ENCODE measurements at regions not wholly inside any gene's neighbourhood (a gene's known extent, or its start where the extent isn't known, plus 50 kb on each side); places are given as distances from the start of the nearest gene placed in this dataset.

DNA sequence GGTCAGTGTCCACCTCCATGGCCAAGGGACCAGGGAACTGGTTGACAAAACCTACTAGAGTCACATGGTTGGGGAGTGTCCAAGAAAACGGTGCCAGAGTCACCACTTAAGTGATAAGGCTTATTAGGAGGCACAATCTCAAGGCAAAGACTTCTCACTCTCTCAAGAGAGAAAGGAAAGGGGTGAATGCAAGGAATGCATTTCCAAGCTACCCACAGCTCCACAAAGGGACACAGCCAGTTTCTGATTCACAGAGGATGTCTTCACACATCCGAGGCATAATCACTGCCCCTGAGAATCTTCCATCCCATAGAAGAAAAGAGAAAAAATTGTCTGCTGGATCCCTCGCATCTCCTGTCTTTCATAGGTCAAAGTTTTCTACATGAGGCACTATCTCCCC, 269.3 kb downstream of the TNS1 start (continued):
- TF ChIP-seq, protein P1, sequence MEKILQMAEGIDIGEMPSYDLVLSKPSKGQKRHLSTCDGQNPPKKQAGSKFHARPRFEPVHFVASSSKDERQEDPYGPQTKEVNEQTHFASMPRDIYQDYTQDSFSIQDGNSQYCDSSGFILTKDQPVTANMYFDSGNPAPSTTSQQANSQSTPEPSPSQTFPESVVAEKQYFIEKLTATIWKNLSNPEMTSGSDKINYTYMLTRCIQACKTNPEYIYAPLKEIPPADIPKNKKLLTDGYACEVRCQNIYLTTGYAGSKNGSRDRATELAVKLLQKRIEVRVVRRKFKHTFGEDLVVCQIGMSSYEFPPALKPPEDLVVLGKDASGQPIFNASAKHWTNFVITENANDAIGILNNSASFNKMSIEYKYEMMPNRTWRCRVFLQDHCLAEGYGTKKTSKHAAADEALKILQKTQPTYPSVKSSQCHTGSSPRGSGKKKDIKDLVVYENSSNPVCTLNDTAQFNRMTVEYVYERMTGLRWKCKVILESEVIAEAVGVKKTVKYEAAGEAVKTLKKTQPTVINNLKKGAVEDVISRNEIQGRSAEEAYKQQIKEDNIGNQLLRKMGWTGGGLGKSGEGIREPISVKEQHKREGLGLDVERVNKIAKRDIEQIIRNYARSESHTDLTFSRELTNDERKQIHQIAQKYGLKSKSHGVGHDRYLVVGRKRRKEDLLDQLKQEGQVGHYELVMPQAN (conservative IDR thresholded peaks at IDR 0.05) = no peak
- TF ChIP-seq BMI1 (IDR thresholded peaks at IDR 0.05; ENCODE audit: borderline replicate concordance) = no peak
- no peak for TF ChIP-seq SMARCA5 (IDR thresholded peaks at IDR 0.05)

- RAD21 ChIA-PET (ENCODE audit: unreplicated experiment) = no interaction called here
- TF ChIP-seq KDM1A (IDR thresholded peaks at IDR 0.05; ENCODE audit: borderline replicate concordance) = no peak
- POLR2A ChIA-PET = no interaction called here
- Histone ChIP-seq H3K36me3 (ENCODE audit: control insufficient read depth in 2 of 2, insufficient read depth in 2 of 2, low read length in 1 of 2) (no peaks in the 10 kb centered on the region), H3K79me2 (ENCODE audit: control insufficient read depth, insufficient read depth, low read length) (no peaks in the 10 kb centered on the region), H3K9me3 (replicated peaks; ENCODE audit: control insufficient read depth, insufficient read depth, low read length) (no peaks in the 10 kb centered on the region), H2AFZ (ENCODE audit: control insufficient read depth, low read depth, low read length) (no peak overlapping the region), H3K4me1 (ENCODE audit: control insufficient read depth, insufficient read depth, low read length) (no peaks in the 10 kb centered on the region), H3K27me3 (replicated peaks in 1 of 2; ENCODE audit: control insufficient read depth in 2 of 2, insufficient read depth in 2 of 2, low read length in 1 of 2) (peaks cover 2 to 4% of the 10 kb centered on the region in 2 experiments; a peak in 2 of 4 replicates), H4K20me1 (ENCODE audit: control insufficient read depth, insufficient read depth) (no peaks in the 10 kb centered on the region), H3K27ac (ENCODE audit: control insufficient read depth, insufficient read depth) (no peak overlapping the region), H3K4me2 (ENCODE audit: control insufficient read depth, insufficient read depth) (no peak overlapping the region), H3K4me3 (no peak overlapping the region), H3K9ac (ENCODE audit: control insufficient read depth, insufficient read depth, low read length) (no peak overlapping the region)
- ATAC-seq (no peak), DNase-seq (ENCODE audit: low read depth, low spot score) (no peak), FAIRE-seq (no peak)
- WGBS (ENCODE audit: insufficient coverage, insufficient replicate concordance, low lambda C conversion rate, missing lambda C conversion rate) = 16% methylated on average over 3 of the region's 3 CpGs
- SMC1A ChIA-PET (ENCODE audit: uncharacterized antibody, unreplicated experiment) = no interaction called here
- in situ Hi-C loops (cut with MboI) = no loop called here
- CTCF ChIA-PET = interaction anchor here (1.2 to 2.2 kb wide), 2 partner anchors 9 to 56 kb away, joined by 3 to 5 read pairs; no protein-coding TSS in a partner anchor
- intact Hi-C loops (cut with micrococcal nuclease; ENCODE audit: unreplicated experiment) = no loop called here
- BruUV-seq (replicated peaks) = no TSS peak
Measured at GRCh38 chr2:217732992-217733391, 269.8 kb downstream of the TNS1 start.

DNA sequence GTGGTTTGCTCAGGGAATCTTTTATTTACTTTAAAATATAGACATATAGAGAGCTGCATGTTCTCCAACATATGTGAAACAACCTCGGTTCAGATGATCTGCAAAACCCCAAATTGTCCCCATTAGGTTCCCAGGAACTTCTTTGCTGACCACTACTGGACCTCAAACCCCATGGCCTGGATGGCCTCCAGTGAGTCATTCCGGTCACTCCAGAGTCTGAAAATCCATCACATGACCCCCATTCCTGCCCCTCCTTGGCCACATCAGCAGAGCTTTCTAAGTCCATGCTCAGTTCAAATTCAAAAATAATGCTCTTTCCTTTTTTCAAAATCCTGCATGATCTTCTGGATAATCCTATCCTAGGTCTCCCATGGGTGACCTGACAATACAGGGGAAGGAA, 271.0 kb downstream of the TNS1 start:
- no peak for FAIRE-seq
- POLR2A ChIA-PET = no interaction called here
- TF ChIP-seq TARDBP (IDR thresholded peaks at IDR 0.05; ENCODE audit: borderline replicate concordance) = no peak
- TF ChIP-seq JUNB (IDR thresholded peaks at IDR 0.05) = no peak
- no peak for TF ChIP-seq IKZF1 (conservative IDR thresholded peaks at IDR 0.05)
- TF ChIP-seq ESRRA (IDR thresholded peaks at IDR 0.05; ENCODE audit: low read length) = no peak
- no peak for TF ChIP-seq SP1 (IDR thresholded peaks at IDR 0.05; ENCODE audit: low read depth, low read length)
- TF ChIP-seq ATF2 (IDR thresholded peaks at IDR 0.05; ENCODE audit: low read length) = no peak
- TF ChIP-seq, protein P2, sequence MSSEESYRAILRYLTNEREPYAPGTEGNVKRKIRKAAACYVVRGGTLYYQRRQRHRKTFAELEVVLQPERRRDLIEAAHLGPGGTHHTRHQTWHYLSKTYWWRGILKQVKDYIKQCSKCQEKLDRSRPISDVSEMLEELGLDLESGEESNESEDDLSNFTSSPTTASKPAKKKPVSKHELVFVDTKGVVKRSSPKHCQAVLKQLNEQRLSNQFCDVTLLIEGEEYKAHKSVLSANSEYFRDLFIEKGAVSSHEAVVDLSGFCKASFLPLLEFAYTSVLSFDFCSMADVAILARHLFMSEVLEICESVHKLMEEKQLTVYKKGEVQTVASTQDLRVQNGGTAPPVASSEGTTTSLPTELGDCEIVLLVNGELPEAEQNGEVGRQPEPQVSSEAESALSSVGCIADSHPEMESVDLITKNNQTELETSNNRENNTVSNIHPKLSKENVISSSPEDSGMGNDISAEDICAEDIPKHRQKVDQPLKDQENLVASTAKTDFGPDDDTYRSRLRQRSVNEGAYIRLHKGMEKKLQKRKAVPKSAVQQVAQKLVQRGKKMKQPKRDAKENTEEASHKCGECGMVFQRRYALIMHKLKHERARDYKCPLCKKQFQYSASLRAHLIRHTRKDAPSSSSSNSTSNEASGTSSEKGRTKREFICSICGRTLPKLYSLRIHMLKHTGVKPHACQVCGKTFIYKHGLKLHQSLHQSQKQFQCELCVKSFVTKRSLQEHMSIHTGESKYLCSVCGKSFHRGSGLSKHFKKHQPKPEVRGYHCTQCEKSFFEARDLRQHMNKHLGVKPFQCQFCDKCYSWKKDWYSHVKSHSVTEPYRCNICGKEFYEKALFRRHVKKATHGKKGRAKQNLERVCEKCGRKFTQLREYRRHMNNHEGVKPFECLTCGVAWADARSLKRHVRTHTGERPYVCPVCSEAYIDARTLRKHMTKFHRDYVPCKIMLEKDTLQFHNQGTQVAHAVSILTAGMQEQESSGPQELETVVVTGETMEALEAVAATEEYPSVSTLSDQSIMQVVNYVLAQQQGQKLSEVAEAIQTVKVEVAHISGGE (CRISPR knock-in tag; IDR thresholded peaks at IDR 0.05) = no peak

More for the DNA sequence above, 271.0 kb downstream of the TNS1 start:
- Histone ChIP-seq H3K27me3 (replicated peaks in 1 of 2; ENCODE audit: control insufficient read depth in 2 of 2, insufficient read depth in 2 of 2, low read length in 1 of 2) (peaks cover 4 to 5% of the 10 kb centered on the region in 2 experiments; a peak in 2 of 4 replicates), H3K79me2 (ENCODE audit: control insufficient read depth, insufficient read depth, low read length) (no peaks in the 10 kb centered on the region), H3K9me3 (replicated peaks; ENCODE audit: control insufficient read depth, insufficient read depth, low read length) (no peaks in the 10 kb centered on the region), H3K4me1 (ENCODE audit: control insufficient read depth, insufficient read depth, low read length) (no peaks in the 10 kb centered on the region), H3K9ac (ENCODE audit: control insufficient read depth, insufficient read depth, low read length) (no peak overlapping the region), H4K20me1 (ENCODE audit: control insufficient read depth, insufficient read depth) (no peaks in the 10 kb centered on the region), H3K4me3 (no peak overlapping the region), H3K4me2 (ENCODE audit: control insufficient read depth, insufficient read depth) (no peak overlapping the region), H3K27ac (ENCODE audit: control insufficient read depth, insufficient read depth) (no peak overlapping the region), H2AFZ (ENCODE audit: control insufficient read depth, low read depth, low read length) (no peak overlapping the region), H3K36me3 (ENCODE audit: control insufficient read depth in 2 of 2, insufficient read depth in 2 of 2, low read length in 1 of 2) (no peaks in the 10 kb centered on the region)
- CTCF ChIA-PET = interaction anchor here (0.5 kb wide), 1 partner anchor 231 kb away, joined by 3 read pairs; no protein-coding TSS in a partner anchor
- SMC1A ChIA-PET (ENCODE audit: uncharacterized antibody, unreplicated experiment) = no interaction called here
- BruUV-seq (replicated peaks) = no TSS peak
- ATAC-seq = no peak
- RAD21 ChIA-PET (ENCODE audit: unreplicated experiment) = no interaction called here
- no peak for DNase-seq (ENCODE audit: low read depth, low spot score)
- WGBS (ENCODE audit: insufficient coverage, insufficient replicate concordance, low lambda C conversion rate, missing lambda C conversion rate) = 25% methylated on average over 2 of the region's 2 CpGs
- intact Hi-C loops (cut with micrococcal nuclease; ENCODE audit: unreplicated experiment) (no loop called here), in situ Hi-C loops (cut with MboI) (no loop called here)

Data from GM12878 (cell line).